Endothelial cell of umbilical vein (primary cell): ENCODE measurements at regions not wholly inside any gene's neighbourhood (a gene's known extent, or its start where the extent isn't known, plus 50 kb on each side); places are given as distances from the start of the nearest gene placed in this dataset.

Experiments
- BruUV-seq: library from RNA; stranded (reverse); fragments of 400-500 nt; replicated peaks from 2 replicates; lab custom pipeline; 2021; lab: Mats Ljungman, UMichigan
- CTCF ChIA-PET: fragments of 300-600, 350-600 bp; sonication (Branson Sonifier 250); formaldehyde crosslinking; loops from one replicate; lab custom pipeline; 2021; ENCODE audit warnings: antibody characterized with exemption, inconsistent platforms; lab: Charles Lee
- POLR2A ChIA-PET: fragments of 300-600, 350-600 bp; sonication (Branson Sonifier 250); formaldehyde crosslinking; loops from one replicate; lab custom pipeline; 2021; ENCODE audit warnings: antibody characterized with exemption, inconsistent platforms; lab: Charles Lee
- DNase-seq: peaks from one replicate; pipeline ENCODE4 v3.0.0-alpha.2; 2011; ENCODE audit warnings: low read depth, low spot score
- FAIRE-seq: peaks from 2 replicates; lab custom pipeline; 2011; peaks lifted over from hg19 to GRCh38; lab: Jason Lieb, UNC
- H2AFZ ChIP-seq: 2 replicates; pipeline ENCODE4 v1.6.0; 2012; ENCODE audit warnings: low read depth, low read length, control low read depth, inconsistent platforms
- H3K27ac ChIP-seq: 2 replicates; pipeline ENCODE4 v1.5.1; 2011; ENCODE audit warnings: low read depth, mild to moderate bottlenecking, control low read depth, low read length, moderate library complexity; ENCODE audit not compliant: insufficient read depth
- H3K27me3 ChIP-seq, 2 experiments: 2 replicates each; pipeline versions ENCODE4 v1.6.0 to v1.6.1; 2011; ENCODE audit warnings: low read length in 2 of 2, mixed read lengths in 1 of 2; ENCODE audit not compliant: control insufficient read depth in 2 of 2, insufficient read depth in 2 of 2
- H3K36me3 ChIP-seq, 2 experiments: 2 replicates in 1 of 2; 3 replicates in 1 of 2; pipeline ENCODE4 v1.5.1; 2011; ENCODE audit warnings: low read length in 2 of 2, mild to moderate bottlenecking in 1 of 2, moderate library complexity in 1 of 2; ENCODE audit not compliant: control insufficient read depth in 2 of 2, insufficient read depth in 2 of 2; ENCODE audit errors: extremely low read depth in 1 of 2
- H3K4me1 ChIP-seq: 3 replicates; pipeline ENCODE4 v1.5.1; 2011; ENCODE audit warnings: mild to moderate bottlenecking, low read length; ENCODE audit not compliant: control insufficient read depth, insufficient read depth; ENCODE audit errors: extremely low read depth
- H3K4me2 ChIP-seq: 2 replicates; pipeline ENCODE4 v1.6.1; 2011; ENCODE audit warnings: low read length, control low read depth, mixed read lengths; ENCODE audit not compliant: insufficient read depth
- H3K4me3 ChIP-seq, 3 experiments: fragments of 200-600 bp in 1 of 3; sonication (generic), shearing (Covaris generic) in 1 of 3; replicated peaks in 1 of 3; 2 replicates each; pipeline ENCODE4 v1.5.1; 2011 to 2016; ENCODE audit warnings: control low read depth in 3 of 3, low read length in 3 of 3, mild to moderate bottlenecking in 2 of 3, inconsistent platforms in 1 of 3, low read depth in 1 of 3, moderate library complexity in 1 of 3; ENCODE audit not compliant: insufficient read depth in 1 of 3
- H3K79me2 ChIP-seq: 2 replicates; pipeline ENCODE4 v1.6.0; 2012; ENCODE audit warnings: low read length, inconsistent platforms; ENCODE audit not compliant: control insufficient read depth, insufficient read depth
- H3K9ac ChIP-seq: replicated peaks from 2 replicates; pipeline ENCODE3; 2011; ENCODE audit warnings: low read length, control low read depth; ENCODE audit not compliant: insufficient read depth; ENCODE audit errors: extremely low read depth
- H3K9me1 ChIP-seq: replicated peaks from 3 replicates; pipeline ENCODE4 v1.6.0; 2011; ENCODE audit warnings: mild to moderate bottlenecking, low read length; ENCODE audit not compliant: control insufficient read depth, insufficient read depth; ENCODE audit errors: extremely low read depth
- H3K9me3 ChIP-seq: replicated peaks from 2 replicates; pipeline ENCODE4 v1.5.1; 2012; ENCODE audit warnings: low read length, inconsistent platforms; ENCODE audit not compliant: control insufficient read depth, insufficient read depth
- H4K20me1 ChIP-seq: replicated peaks from 2 replicates; pipeline ENCODE3; 2011; ENCODE audit warnings: mild to moderate bottlenecking, low read length; ENCODE audit not compliant: control insufficient read depth, insufficient read depth; ENCODE audit errors: extremely low read depth
- EZH2 ChIP-seq: IDR thresholded peaks from 2 replicates; pipeline ENCODE4 v1.6.1; 2012; ENCODE audit warnings: borderline replicate concordance, low read depth, mild to moderate bottlenecking, moderate library complexity, low read length, inconsistent platforms; ENCODE audit not compliant: severe bottlenecking
- FOS ChIP-seq: IDR thresholded peaks from 2 replicates; pipeline ENCODE4 v1.6.1; 2011; ENCODE audit warnings: mild to moderate bottlenecking, low read length, moderate library complexity, borderline replicate concordance; ENCODE audit not compliant: insufficient read depth
- GATA2 ChIP-seq: IDR thresholded peaks from 2 replicates; pipeline ENCODE4 v1.7.0; 2011; ENCODE audit warnings: low read depth, mild to moderate bottlenecking, moderate library complexity, mixed read lengths, low read length; ENCODE audit not compliant: insufficient read length, insufficient read depth
- JUN ChIP-seq: IDR thresholded peaks from 2 replicates; pipeline ENCODE4 v1.6.1; 2011; ENCODE audit warnings: borderline replicate concordance, low read depth; ENCODE audit not compliant: insufficient read length, insufficient read depth
- MYC ChIP-seq: IDR thresholded peaks from one replicate; pipeline ENCODE4 v1.6.1; 2011; ENCODE audit warnings: mild to moderate bottlenecking, low read depth, low read length
- POLR2A ChIP-seq: IDR thresholded peaks from 2 replicates; pipeline ENCODE4 v1.6.1; 2012; ENCODE audit warnings: low read depth, mild to moderate bottlenecking, control low read depth, low read length
- POLR2AphosphoS5 ChIP-seq: IDR thresholded peaks from 2 replicates; pipeline ENCODE4 v1.6.1; 2012; ENCODE audit warnings: low read depth, mild to moderate bottlenecking, control low read depth, low read length, moderate library complexity; ENCODE audit not compliant: insufficient read depth
- dilution Hi-C: fragments of 300-500 bp; cut with MboI; formaldehyde crosslinking; loops from one replicate; pipeline ENCODE4 v1.15.0; 2019; ENCODE audit warnings: low sequenced_read_pairs; ENCODE audit not compliant: extremely low pct_ligation_motif_present
- intact Hi-C: fragments of 100-400 bp; cut with micrococcal nuclease; formaldehyde crosslinking; loops from one replicate; pipeline ENCODE4 v1.10.0; 2022
- TF ChIP-seq, protein P1 (sequence below): IDR thresholded peaks from 2 replicates; pipeline ENCODE4 v1.6.1; 2011; ENCODE audit not compliant: insufficient read depth, insufficient read length
- TF ChIP-seq, protein P2 (sequence below), 2 donors: IDR thresholded peaks; 1 replicate in 1 of 2; 2 replicates in 1 of 2; pipeline ENCODE4 v1.5.1; 2011; ENCODE audit warnings: low read length in 2 of 2, mild to moderate bottlenecking in 2 of 2, moderate library complexity in 2 of 2, control low read depth in 1 of 2, inconsistent platforms in 1 of 2, low read depth in 1 of 2; ENCODE audit not compliant: insufficient read depth in 1 of 2; ENCODE audit errors: extremely low read depth in 1 of 2

DNA sequence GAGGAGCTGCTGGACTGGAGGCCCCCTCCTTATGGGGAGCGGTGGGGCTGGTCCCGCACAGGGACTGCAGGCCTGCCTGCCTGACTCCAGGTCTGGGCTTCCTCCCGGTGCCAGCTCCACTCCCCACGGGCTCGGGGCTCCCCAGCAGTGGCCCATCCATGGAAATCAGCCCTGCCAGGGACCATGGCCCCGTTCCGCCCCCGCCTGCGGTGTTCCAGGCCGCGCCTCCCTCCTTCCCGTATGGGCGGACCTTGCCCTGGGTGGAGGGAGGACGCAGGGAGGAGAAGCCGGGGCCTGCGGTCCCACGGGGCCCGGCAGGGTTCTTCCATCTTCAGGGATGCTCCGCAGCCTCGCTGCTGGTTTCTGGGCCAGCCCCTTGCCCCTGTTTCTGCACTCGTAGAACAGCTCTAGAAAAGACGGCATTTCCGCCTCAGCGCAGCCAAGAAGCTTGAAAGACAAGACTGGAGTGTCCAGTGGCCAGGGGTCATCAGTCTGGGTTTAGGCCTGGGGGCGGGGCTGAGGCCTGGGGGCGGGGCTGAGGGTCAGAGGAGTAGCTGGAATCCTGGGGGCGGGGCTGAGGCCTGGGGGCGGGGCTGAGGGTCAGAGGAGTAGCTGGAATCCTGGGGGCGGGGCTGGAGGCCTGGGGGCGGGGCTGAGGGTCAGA is 1330.6 kb downstream of the BRD1 start:
- POLR2A ChIA-PET, result no interaction called here
- no peaks in the 10 kb centered on the region for H3K27me3 ChIP-seq
- no peak overlapping the region for H3K27ac ChIP-seq
- dilution Hi-C loops (no loop called here), intact Hi-C loops (no loop called here)
- DNase-seq (no peak), FAIRE-seq (no peak)
- CTCF ChIA-PET, result no interaction called here
- BruUV-seq, result no TSS peak
- H3K36me3 ChIP-seq, result no peaks in the 10 kb centered on the region
- no peak overlapping the region for H3K4me2 ChIP-seq
- H3K9me1 ChIP-seq, result no peaks in the 10 kb centered on the region
- no peak overlapping the region for H3K4me3 ChIP-seq
- no peak overlapping the region for H2AFZ ChIP-seq
- H3K79me2 ChIP-seq, result no peaks in the 10 kb centered on the region
- no peaks in the 10 kb centered on the region for H3K4me1 ChIP-seq
- H3K9ac ChIP-seq, result no peak overlapping the region
- TF ChIP-seq POLR2AphosphoS5 (no peak), MYC (no peak), FOS (no peak), POLR2A (no peak), JUN (no peak), EZH2 (no peak), GATA2 (no peak)
- TF ChIP-seq, protein P1, sequence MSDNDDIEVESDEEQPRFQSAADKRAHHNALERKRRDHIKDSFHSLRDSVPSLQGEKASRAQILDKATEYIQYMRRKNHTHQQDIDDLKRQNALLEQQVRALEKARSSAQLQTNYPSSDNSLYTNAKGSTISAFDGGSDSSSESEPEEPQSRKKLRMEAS, result no peak
- TF ChIP-seq, protein P2, sequence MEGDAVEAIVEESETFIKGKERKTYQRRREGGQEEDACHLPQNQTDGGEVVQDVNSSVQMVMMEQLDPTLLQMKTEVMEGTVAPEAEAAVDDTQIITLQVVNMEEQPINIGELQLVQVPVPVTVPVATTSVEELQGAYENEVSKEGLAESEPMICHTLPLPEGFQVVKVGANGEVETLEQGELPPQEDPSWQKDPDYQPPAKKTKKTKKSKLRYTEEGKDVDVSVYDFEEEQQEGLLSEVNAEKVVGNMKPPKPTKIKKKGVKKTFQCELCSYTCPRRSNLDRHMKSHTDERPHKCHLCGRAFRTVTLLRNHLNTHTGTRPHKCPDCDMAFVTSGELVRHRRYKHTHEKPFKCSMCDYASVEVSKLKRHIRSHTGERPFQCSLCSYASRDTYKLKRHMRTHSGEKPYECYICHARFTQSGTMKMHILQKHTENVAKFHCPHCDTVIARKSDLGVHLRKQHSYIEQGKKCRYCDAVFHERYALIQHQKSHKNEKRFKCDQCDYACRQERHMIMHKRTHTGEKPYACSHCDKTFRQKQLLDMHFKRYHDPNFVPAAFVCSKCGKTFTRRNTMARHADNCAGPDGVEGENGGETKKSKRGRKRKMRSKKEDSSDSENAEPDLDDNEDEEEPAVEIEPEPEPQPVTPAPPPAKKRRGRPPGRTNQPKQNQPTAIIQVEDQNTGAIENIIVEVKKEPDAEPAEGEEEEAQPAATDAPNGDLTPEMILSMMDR (IDR thresholded peaks at IDR 0.05; ENCODE audit: extremely low read depth in 1 of 2, insufficient read depth in 1 of 2, low read depth in 1 of 2, low read length in 2 of 2), result no peak
- H4K20me1 ChIP-seq, result no peaks in the 10 kb centered on the region
- H3K9me3 ChIP-seq, result no peaks in the 10 kb centered on the region
